B cell (primary cell): ENCODE measurements at regions not wholly inside any gene's neighbourhood (a gene's known extent, or its start where the extent isn't known, plus 50 kb on each side); places are given as distances from the start of the nearest gene placed in this dataset.

Experiments used
- CTCF ChIP-seq: fragments of 200-600 bp; IDR thresholded peaks from one replicate; pipeline ENCODE4 v1.8.0; 2022; ENCODE audit warnings: antibody characterized with exemption, mild to moderate bottlenecking
- EZH2 ChIP-seq: IDR thresholded peaks from 2 replicates; pipeline ENCODE4 v1.6.1; 2012; ENCODE audit warnings: borderline replicate concordance, low read depth, mild to moderate bottlenecking, moderate library complexity, low read length; ENCODE audit not compliant: insufficient read depth, poor library complexity, severe bottlenecking

- TF ChIP-seq CTCF (no peak), EZH2 (no peak)
Measured at GRCh38 chr6:82419132-82419581, 55.5 kb downstream of the TPBG start.
